ENCODE measurements at regions not wholly inside any gene's neighbourhood (a gene's known extent, or its start where the extent isn't known, plus 50 kb on each side); places are given as distances from the start of the nearest gene placed in this dataset.

DNA sequence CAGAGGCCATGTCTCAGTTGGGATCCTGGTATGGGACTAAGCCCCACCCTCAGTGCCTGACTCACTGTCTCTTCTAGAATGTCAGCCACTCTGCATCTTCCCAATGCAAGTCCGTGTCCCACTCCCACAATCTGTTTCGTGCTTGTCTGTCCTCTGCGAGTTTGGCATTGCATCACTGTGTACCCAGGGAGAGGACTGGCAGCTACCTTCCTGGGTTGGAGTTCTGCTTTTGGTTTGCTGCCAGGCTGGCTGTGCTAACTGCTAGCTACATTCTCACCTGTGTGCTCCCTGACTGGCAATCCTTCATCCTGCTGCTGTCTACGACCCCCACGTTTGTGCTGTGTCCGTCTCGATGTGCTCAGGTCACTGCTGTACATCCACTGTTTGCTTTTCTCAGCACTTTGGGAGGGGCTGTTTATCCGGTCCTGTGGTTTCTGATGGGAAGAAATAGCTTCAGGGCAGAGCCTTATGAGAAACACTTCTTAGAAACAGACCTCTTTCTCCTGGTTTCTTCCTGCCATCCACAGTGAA is 56.0 kb upstream of the GLI3 start:
- TF ChIP-seq, protein P1, sequence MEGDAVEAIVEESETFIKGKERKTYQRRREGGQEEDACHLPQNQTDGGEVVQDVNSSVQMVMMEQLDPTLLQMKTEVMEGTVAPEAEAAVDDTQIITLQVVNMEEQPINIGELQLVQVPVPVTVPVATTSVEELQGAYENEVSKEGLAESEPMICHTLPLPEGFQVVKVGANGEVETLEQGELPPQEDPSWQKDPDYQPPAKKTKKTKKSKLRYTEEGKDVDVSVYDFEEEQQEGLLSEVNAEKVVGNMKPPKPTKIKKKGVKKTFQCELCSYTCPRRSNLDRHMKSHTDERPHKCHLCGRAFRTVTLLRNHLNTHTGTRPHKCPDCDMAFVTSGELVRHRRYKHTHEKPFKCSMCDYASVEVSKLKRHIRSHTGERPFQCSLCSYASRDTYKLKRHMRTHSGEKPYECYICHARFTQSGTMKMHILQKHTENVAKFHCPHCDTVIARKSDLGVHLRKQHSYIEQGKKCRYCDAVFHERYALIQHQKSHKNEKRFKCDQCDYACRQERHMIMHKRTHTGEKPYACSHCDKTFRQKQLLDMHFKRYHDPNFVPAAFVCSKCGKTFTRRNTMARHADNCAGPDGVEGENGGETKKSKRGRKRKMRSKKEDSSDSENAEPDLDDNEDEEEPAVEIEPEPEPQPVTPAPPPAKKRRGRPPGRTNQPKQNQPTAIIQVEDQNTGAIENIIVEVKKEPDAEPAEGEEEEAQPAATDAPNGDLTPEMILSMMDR (IDR thresholded peaks at IDR 0.05; ENCODE audit: insufficient read depth, low read depth, low read length), result no peak
- ChIA-PET POLR2A (no interaction called here), CTCF (no interaction called here)
- no peak overlapping the region for H3K4me3 ChIP-seq (ENCODE audit: low read depth, low read length)
- DNase-seq (ENCODE audit: low read depth), result no peak
- peaks cover 4% of the 10 kb centered on the region for H3K27me3 ChIP-seq (ENCODE audit: control insufficient read depth, insufficient read depth, low read length)
- no peaks in the 10 kb centered on the region for H3K36me3 ChIP-seq (ENCODE audit: control insufficient read depth, insufficient read depth, low read length)

DNA sequence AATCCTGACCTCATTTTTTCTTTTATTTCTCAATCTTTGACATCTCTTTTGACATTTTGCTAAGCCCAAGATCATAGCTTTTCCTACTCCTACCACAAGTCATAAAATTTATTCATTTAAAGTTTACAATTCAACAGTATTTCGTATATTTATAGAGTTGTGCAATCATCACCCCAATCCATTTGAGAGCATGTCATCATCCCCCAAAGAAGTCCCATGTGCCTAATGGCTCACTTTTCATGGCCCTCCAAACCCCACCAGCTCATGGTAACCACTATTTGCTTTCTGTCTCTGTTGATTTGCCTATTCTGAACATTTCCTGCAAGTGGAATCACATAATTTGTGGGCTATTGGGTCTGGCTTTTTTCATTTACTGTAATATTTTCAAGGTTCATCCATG is 52.5 kb upstream of the GLI3 start:
- Histone ChIP-seq H3K27me3 (ENCODE audit: control insufficient read depth, insufficient read depth, low read length) (peaks cover 5% of the 10 kb centered on the region; the same call in 1 of the 2 replicates), H3K4me3 (ENCODE audit: low read depth, low read length) (no peak overlapping the region), H3K36me3 (ENCODE audit: control insufficient read depth, insufficient read depth, low read length) (no peaks in the 10 kb centered on the region)
- POLR2A ChIA-PET, result no interaction called here
- CTCF ChIA-PET, result no interaction called here
- TF ChIP-seq, protein P1 (IDR thresholded peaks at IDR 0.05; ENCODE audit: insufficient read depth, low read depth, low read length), result no peak
- no peak for DNase-seq (ENCODE audit: low read depth)

All from BJ (cell line).